B cell (primary cell): ENCODE measurements at regions not wholly inside any gene's neighbourhood (a gene's known extent, or its start where the extent isn't known, plus 50 kb on each side); places are given as distances from the start of the nearest gene placed in this dataset.

Experiments used
- EZH2 ChIP-seq: IDR thresholded peaks from 2 replicates; pipeline ENCODE4 v1.6.1; 2012; ENCODE audit warnings: borderline replicate concordance, low read depth, mild to moderate bottlenecking, moderate library complexity, low read length; ENCODE audit not compliant: insufficient read depth, poor library complexity, severe bottlenecking
- TF ChIP-seq, protein P1 (sequence below): fragments of 200-600 bp; IDR thresholded peaks from one replicate; pipeline ENCODE4 v1.8.0; 2022; ENCODE audit warnings: antibody characterized with exemption, mild to moderate bottlenecking

DNA sequence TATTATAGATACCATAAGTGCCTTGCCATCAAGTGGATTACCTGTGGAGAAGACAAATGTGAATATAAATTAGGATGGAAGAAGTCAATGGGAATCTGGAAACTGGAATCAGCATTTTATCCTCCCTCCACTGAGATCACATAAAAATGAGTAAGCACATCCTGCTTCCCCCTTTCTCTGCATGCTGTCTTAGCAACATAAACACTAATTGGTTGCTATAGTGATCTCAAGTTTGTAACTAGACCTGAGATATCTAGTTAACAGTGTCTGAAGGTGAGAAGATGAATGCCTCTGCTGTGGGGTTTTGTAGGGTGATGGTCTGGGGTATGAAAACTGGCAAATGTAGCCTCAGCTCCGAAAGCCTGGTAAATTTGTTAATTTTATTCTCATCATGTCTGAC is 1357.5 kb upstream of the CELF4 start:
- TF ChIP-seq, protein P1, sequence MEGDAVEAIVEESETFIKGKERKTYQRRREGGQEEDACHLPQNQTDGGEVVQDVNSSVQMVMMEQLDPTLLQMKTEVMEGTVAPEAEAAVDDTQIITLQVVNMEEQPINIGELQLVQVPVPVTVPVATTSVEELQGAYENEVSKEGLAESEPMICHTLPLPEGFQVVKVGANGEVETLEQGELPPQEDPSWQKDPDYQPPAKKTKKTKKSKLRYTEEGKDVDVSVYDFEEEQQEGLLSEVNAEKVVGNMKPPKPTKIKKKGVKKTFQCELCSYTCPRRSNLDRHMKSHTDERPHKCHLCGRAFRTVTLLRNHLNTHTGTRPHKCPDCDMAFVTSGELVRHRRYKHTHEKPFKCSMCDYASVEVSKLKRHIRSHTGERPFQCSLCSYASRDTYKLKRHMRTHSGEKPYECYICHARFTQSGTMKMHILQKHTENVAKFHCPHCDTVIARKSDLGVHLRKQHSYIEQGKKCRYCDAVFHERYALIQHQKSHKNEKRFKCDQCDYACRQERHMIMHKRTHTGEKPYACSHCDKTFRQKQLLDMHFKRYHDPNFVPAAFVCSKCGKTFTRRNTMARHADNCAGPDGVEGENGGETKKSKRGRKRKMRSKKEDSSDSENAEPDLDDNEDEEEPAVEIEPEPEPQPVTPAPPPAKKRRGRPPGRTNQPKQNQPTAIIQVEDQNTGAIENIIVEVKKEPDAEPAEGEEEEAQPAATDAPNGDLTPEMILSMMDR = no peak
- TF ChIP-seq EZH2 = no peak
